ENCODE measurements at regions not wholly inside any gene's neighbourhood (a gene's known extent, or its start where the extent isn't known, plus 50 kb on each side); places are given as distances from the start of the nearest gene placed in this dataset.

- TF ChIP-seq CGGBP1 (CRISPR knock-in tag; IDR thresholded peaks at IDR 0.05) (no peak), EZH2 (IDR thresholded peaks at IDR 0.05; ENCODE audit: borderline replicate concordance, low read depth, low read length) (no peak), ZNF274 (IDR thresholded peaks at IDR 0.05; ENCODE audit: borderline replicate concordance, low read depth, low read length) (no peak), ASH1L (IDR thresholded peaks at IDR 0.05; ENCODE audit: borderline replicate concordance, low read depth, partially characterized antibody) (no peak), DPF2 (IDR thresholded peaks at IDR 0.05) (no peak), GATAD2B (IDR thresholded peaks at IDR 0.05; ENCODE audit: borderline replicate concordance) (no peak), RCOR1 (IDR thresholded peaks at IDR 0.05; ENCODE audit: borderline replicate concordance in 1 of 2, low read depth in 2 of 2, low read length in 2 of 2) (no peak), RBM22 (IDR thresholded peaks at IDR 0.05; ENCODE audit: low read depth, low read length, poor library complexity, severe bottlenecking) (no peak), ARNT (IDR thresholded peaks at IDR 0.05) (no peak), MTF1 (CRISPR knock-in tag; IDR thresholded peaks at IDR 0.05; ENCODE audit: borderline replicate concordance) (no peak), KDM1A (IDR thresholded peaks at IDR 0.05) (no peak)
Measured at GRCh38 chr2:220858101-220858500, 714.0 kb downstream of the EPHA4 start.

Measured in K562 (cell line).